Fibroblast of lung (primary cell): ENCODE measurements at regions not wholly inside any gene's neighbourhood (a gene's known extent, or its start where the extent isn't known, plus 50 kb on each side); places are given as distances from the start of the nearest gene placed in this dataset.

Source experiments
- CTCF ChIP-seq, 2 donors: IDR thresholded peaks in 1 of 2; conservative IDR thresholded peaks in 1 of 2; 1 replicate in 1 of 2; 2 replicates in 1 of 2; pipeline ENCODE4 v1.5.1; 2011 to 2012; ENCODE audit warnings: low read length in 2 of 2, control low read depth in 1 of 2, inconsistent platforms in 1 of 2, low read depth in 1 of 2, mild to moderate bottlenecking in 1 of 2
- EZH2 ChIP-seq: IDR thresholded peaks from 2 replicates; pipeline ENCODE4 v1.5.1; 2012; ENCODE audit warnings: low read length, control low read depth, mild to moderate bottlenecking; ENCODE audit errors: missing control alignments

DNA sequence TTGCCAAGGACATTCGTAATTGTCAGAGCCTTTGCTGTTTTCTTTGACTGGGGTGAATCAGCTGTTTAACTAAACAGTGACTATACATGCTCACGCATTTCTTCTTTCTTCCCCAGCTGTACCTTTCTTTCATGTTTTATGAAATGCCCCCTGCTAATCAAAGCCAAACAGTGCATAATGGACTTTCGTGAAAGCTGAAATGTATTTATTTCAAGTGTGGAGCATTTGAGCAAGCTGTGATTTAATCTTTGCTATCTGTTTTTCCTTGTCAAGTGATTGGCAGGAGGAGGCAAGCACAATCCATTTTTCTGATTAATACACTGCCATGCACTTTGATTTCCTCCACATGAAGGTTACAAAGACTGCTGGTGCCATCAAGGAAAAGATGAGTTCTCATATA lies 831.7 kb upstream of the SPRY2 start:
- TF ChIP-seq EZH2 = no peak
- no peak for TF ChIP-seq CTCF (conservative IDR thresholded peaks at IDR 0.05 in 1 of 2, IDR thresholded peaks at IDR 0.05 in 1 of 2; ENCODE audit: low read depth in 1 of 2, low read length in 2 of 2)
